Right lobe of liver (tissue), 4 donors: ENCODE measurements at regions not wholly inside any gene's neighbourhood (a gene's known extent, or its start where the extent isn't known, plus 50 kb on each side); places are given as distances from the start of the nearest gene placed in this dataset.

ENCODE experiments used
- POLR2A ChIP-seq: fragments of 450-650 bp; IDR thresholded peaks from one replicate; pipeline ENCODE4 v1.6.1; 2017; ENCODE audit warnings: antibody characterized with exemption, mild to moderate bottlenecking
- TF ChIP-seq, protein P1 (sequence below), 4 donors: fragments of 200-600 bp in 3 of 4; fragments of 450-650 bp in 1 of 4; IDR thresholded peaks; one replicate each; pipeline versions ENCODE4 v1.5.1 to v1.8.0; 2016 to 2022; ENCODE audit warnings: antibody characterized with exemption in 4 of 4, mild to moderate bottlenecking in 2 of 4
- donor health status: DM: no; HTN: no; CAD: no.
- donor health status: DM: no; HTN: no; CAD: no.
- donor health status: DM: no; HTN: yes; CAD: no.

DNA sequence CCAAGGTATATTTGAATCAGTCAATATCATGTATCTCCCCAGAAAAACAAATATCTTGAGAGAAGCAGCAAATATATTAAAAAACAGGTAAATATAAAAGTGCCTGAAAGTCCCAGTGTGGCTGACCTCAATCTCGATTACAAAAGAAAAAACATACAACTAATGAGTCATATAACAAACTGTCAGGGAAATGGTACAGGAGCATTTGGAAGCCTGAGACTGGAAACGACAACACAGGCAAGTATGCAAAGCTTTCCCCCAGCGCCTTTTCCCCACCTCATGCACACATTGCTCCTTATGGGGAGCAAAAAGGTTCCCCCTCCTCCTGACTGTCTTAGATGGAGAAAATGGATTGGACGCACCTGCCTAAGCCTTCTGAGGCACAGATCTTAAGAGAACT lies 230.7 kb downstream of the TMX3 start:
- TF ChIP-seq, protein P1, sequence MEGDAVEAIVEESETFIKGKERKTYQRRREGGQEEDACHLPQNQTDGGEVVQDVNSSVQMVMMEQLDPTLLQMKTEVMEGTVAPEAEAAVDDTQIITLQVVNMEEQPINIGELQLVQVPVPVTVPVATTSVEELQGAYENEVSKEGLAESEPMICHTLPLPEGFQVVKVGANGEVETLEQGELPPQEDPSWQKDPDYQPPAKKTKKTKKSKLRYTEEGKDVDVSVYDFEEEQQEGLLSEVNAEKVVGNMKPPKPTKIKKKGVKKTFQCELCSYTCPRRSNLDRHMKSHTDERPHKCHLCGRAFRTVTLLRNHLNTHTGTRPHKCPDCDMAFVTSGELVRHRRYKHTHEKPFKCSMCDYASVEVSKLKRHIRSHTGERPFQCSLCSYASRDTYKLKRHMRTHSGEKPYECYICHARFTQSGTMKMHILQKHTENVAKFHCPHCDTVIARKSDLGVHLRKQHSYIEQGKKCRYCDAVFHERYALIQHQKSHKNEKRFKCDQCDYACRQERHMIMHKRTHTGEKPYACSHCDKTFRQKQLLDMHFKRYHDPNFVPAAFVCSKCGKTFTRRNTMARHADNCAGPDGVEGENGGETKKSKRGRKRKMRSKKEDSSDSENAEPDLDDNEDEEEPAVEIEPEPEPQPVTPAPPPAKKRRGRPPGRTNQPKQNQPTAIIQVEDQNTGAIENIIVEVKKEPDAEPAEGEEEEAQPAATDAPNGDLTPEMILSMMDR (IDR thresholded peaks at IDR 0.05), result no peak
- no peak for TF ChIP-seq POLR2A
